IMR-90 (cell line): ENCODE measurements at regions not wholly inside any gene's neighbourhood (a gene's known extent, or its start where the extent isn't known, plus 50 kb on each side); places are given as distances from the start of the nearest gene placed in this dataset.

Experiments
- POLR2A ChIP-seq: IDR thresholded peaks from 2 replicates; pipeline ENCODE4 v1.6.1; 2012; ENCODE audit warnings: mild to moderate bottlenecking, low read depth, low read length
- SMC3 ChIP-seq: fragments of 150-350 bp; IDR thresholded peaks from 2 replicates; pipeline ENCODE4 v1.6.1; 2016; ENCODE audit warnings: low read depth, mild to moderate bottlenecking, antibody characterized with exemption, low read length, moderate library complexity

GRCh38 chr5:161169776-161170175 lies 317.8 kb upstream of the ATP10B start:
- no peak for TF ChIP-seq POLR2A
- TF ChIP-seq SMC3: no peak
